Effector memory CD4-positive, alpha-beta T cell (primary cell): ENCODE measurements at regions not wholly inside any gene's neighbourhood (a gene's known extent, or its start where the extent isn't known, plus 50 kb on each side); places are given as distances from the start of the nearest gene placed in this dataset.

Source experiments
- DNase-seq, 3 donors: peaks; one replicate each; pipeline ENCODE4 v3.0.0-alpha.2; 2020
- H3K27ac ChIP-seq: 2 replicates; pipeline ENCODE4 v1.7.0; 2013; ENCODE audit warnings: mild to moderate bottlenecking, low read length, moderate library complexity; ENCODE audit not compliant: insufficient read depth, poor library complexity, severe bottlenecking
- H3K27me3 ChIP-seq: replicated peaks from 2 replicates; pipeline ENCODE4 v1.7.0; 2013; ENCODE audit warnings: mild to moderate bottlenecking, low read length; ENCODE audit not compliant: insufficient read depth, control insufficient read depth, poor library complexity, severe bottlenecking
- H3K36me3 ChIP-seq: 2 replicates; pipeline ENCODE4 v1.7.0; 2013; ENCODE audit warnings: mild to moderate bottlenecking, low read length, moderate library complexity; ENCODE audit not compliant: control insufficient read depth, insufficient read depth
- H3K4me1 ChIP-seq: 2 replicates; pipeline ENCODE4 v1.7.0; 2013; ENCODE audit warnings: low read length, mild to moderate bottlenecking; ENCODE audit not compliant: control insufficient read depth, insufficient read depth, poor library complexity, severe bottlenecking
- H3K4me3 ChIP-seq: 2 replicates; pipeline ENCODE4 v1.7.0; 2013; ENCODE audit warnings: low read length, low read depth, mild to moderate bottlenecking; ENCODE audit not compliant: insufficient read depth, poor library complexity, severe bottlenecking
- H3K9me3 ChIP-seq: 2 replicates; pipeline ENCODE4 v1.7.0; 2013; ENCODE audit warnings: mild to moderate bottlenecking, low read length, moderate library complexity; ENCODE audit not compliant: control insufficient read depth

DNA sequence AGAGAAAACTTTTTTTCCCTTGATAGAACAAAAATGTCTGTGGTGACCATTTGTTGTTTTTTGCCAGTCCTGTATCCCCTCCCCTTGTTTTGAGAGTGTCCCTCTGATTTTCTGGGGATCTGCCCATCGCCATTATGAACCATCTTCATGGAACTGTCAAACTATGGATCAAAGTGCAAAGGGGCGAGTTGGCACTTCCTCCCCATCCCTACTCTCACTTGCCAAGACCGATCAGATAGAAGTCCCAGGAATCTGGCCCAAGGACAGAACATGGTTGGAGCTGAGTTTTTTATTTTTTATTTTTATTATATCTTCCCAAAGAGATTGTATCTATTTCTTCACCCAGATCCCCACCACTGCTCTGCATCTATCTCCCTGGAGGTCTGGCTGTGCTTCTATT, 221.4 kb downstream of the IKZF2 start:
- DNase-seq: no peak
- Histone ChIP-seq H3K27ac (no peak overlapping the region), H3K9me3 (no peaks in the 10 kb centered on the region), H3K4me1 (no peaks in the 10 kb centered on the region), H3K4me3 (no peak overlapping the region), H3K27me3 (no peaks in the 10 kb centered on the region), H3K36me3 (no peaks in the 10 kb centered on the region)

DNA sequence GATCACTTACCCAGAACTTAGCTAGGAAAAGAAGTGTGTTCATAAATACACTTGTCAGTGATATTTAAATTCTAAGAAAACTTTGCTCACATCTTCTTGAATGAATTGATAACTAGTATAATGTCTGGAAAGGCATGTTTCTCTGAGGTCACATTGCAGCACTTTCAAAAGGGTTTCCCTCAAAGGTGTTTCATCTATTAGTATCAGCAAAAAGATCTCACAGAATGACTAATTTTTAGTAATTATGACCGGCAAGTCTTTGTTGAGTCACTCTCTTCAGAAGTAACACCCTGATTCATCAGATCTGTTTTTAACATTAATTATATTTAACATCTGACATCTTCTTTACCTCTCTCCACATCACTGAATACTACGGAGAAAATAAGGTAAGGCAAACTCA, 222.3 kb downstream of the IKZF2 start:
- no peaks in the 10 kb centered on the region for H3K27me3 ChIP-seq
- H3K9me3 ChIP-seq: no peaks in the 10 kb centered on the region
- no peaks in the 10 kb centered on the region for H3K36me3 ChIP-seq
- no peak for DNase-seq
- H3K4me1 ChIP-seq: no peaks in the 10 kb centered on the region
- H3K4me3 ChIP-seq: no peak overlapping the region
- no peak overlapping the region for H3K27ac ChIP-seq

DNA sequence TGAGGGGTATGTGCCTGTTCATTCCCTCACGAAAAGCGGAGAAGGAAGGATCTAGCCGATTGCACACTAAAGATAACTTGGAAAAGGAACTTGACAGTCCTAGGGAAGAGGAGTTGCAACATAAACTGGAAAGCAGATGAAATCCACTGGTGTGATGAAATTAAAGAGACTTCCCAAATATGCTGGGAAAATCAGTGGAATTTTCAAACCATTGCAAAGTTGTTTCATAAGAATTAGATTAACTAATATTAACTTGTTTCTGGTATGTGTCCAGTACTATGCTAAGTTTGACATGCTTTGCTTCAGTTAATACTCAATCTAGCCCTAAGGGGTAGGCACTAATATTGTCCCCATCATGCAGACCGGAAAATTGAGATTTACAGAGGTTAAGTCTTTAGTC, 222.7 kb downstream of the IKZF2 start:
- no peaks in the 10 kb centered on the region for H3K4me1 ChIP-seq
- DNase-seq: no peak
- H3K27me3 ChIP-seq: no peaks in the 10 kb centered on the region
- H3K27ac ChIP-seq: no peak overlapping the region
- no peaks in the 10 kb centered on the region for H3K9me3 ChIP-seq
- no peaks in the 10 kb centered on the region for H3K36me3 ChIP-seq
- H3K4me3 ChIP-seq: no peak overlapping the region

DNA sequence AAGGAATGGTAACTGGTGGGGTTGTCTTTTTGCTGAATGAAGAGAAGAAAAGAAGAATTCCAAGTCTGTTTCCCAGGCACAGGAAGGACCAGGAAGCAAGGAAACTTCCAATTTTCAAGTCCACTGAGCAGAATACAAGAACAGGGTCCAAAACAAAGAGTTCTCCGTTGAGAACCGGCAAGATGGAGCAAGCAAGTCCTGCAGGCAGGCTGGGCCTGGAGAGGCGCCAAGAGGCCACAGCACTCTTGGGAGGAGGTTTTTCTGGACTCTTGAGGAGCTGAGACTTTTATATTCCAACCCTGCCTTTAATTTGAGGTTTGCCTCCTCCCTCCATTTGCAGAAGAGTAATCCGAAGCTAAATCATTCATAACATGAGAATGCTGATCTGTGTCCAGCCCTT, 224.5 kb downstream of the IKZF2 start:
- H3K36me3 ChIP-seq: no peaks in the 10 kb centered on the region
- no peaks in the 10 kb centered on the region for H3K9me3 ChIP-seq
- no peak overlapping the region for H3K27ac ChIP-seq
- H3K27me3 ChIP-seq: no peaks in the 10 kb centered on the region
- no peak for DNase-seq
- no peaks in the 10 kb centered on the region for H3K4me1 ChIP-seq
- H3K4me3 ChIP-seq: no peak overlapping the region

DNA sequence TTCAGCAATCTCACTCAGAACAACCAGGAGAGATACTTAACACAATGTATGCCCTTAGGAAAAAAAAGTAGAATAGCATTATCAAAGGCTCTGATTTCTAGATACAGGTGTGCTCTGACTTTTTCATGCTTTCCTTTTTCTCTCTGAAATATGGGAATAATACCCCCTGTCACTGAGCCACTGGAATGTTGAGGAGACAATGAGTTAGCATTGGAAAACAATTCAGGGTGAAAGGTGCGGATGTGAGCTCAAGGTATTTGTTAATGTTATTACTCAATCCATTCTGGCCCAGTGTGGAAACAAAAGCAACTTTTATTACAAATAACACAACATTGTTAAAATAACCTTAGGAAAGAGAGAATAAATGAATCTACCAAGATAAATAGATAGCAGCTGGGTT, 228.0 kb downstream of the IKZF2 start:
- H3K27me3 ChIP-seq: no peaks in the 10 kb centered on the region
- H3K36me3 ChIP-seq: no peaks in the 10 kb centered on the region
- DNase-seq: no peak
- no peaks in the 10 kb centered on the region for H3K9me3 ChIP-seq
- no peaks in the 10 kb centered on the region for H3K4me1 ChIP-seq
- H3K4me3 ChIP-seq: no peak overlapping the region
- no peak overlapping the region for H3K27ac ChIP-seq

DNA sequence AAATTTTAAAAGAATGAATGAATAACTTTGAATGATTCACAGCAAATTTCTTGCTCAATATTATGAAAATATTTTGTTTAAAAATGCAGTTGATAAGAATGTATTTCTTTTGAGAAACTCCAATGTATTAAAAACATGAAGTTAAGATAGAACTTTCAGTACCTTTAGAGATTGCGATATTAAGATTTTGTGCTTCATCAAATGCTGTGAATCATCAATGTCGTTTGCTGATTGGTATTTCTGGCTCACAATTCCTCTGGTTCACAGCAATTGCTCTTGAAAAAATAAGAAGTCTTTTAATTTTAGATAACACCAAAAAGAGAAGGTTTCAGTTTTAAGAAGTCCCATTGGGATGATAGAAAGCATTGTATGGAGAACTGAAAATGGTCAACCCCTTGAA, 228.7 kb downstream of the IKZF2 start:
- Histone ChIP-seq H3K27ac (no peak overlapping the region), H3K4me3 (no peak overlapping the region), H3K36me3 (no peaks in the 10 kb centered on the region), H3K9me3 (no peaks in the 10 kb centered on the region), H3K27me3 (no peaks in the 10 kb centered on the region), H3K4me1 (no peaks in the 10 kb centered on the region)
- no peak for DNase-seq

DNA sequence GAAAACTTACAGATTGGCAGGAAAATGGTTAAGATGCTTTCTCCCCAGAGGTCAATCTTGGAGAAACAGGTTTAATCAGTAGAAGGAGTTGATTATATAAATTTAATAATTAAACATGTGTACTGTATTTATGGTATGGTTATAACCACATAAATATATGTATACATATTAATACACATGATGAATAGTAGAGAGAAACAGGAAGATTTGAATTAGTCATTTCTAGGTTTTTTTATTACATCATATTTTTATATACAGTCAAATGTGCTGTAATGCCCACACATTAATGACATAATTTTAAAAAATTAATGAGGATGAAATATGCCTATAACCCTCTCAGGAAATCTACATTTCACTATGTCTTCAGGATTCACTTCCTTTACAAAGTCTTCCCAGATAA, 229.7 kb downstream of the IKZF2 start:
- no peaks in the 10 kb centered on the region for H3K9me3 ChIP-seq
- no peak overlapping the region for H3K4me3 ChIP-seq
- no peak for DNase-seq
- H3K36me3 ChIP-seq: no peaks in the 10 kb centered on the region
- H3K4me1 ChIP-seq: no peaks in the 10 kb centered on the region
- no peaks in the 10 kb centered on the region for H3K27me3 ChIP-seq
- no peak overlapping the region for H3K27ac ChIP-seq

DNA sequence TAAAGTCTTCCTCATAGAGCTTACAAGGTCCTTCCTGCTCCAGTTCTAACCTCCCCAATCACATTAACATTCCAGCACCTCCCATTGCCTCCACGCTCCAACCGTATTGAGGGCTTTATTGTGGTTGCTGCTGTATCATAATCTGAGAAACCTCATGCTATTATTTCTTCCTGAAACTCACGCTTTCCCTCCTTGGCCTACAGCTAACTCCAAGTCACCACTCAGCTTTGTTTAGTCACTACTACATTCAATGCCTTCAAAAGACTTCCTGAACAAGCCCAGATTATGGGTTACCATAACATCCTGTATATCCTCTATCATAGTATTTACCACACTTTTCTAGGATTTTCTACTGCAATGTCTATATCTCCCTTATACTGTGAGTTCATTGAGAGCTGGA, 230.4 kb downstream of the IKZF2 start:
- no peaks in the 10 kb centered on the region for H3K36me3 ChIP-seq
- no peak overlapping the region for H3K4me3 ChIP-seq
- no peaks in the 10 kb centered on the region for H3K4me1 ChIP-seq
- DNase-seq: no peak
- H3K9me3 ChIP-seq: no peaks in the 10 kb centered on the region
- H3K27me3 ChIP-seq: no peaks in the 10 kb centered on the region
- H3K27ac ChIP-seq: no peak overlapping the region

DNA sequence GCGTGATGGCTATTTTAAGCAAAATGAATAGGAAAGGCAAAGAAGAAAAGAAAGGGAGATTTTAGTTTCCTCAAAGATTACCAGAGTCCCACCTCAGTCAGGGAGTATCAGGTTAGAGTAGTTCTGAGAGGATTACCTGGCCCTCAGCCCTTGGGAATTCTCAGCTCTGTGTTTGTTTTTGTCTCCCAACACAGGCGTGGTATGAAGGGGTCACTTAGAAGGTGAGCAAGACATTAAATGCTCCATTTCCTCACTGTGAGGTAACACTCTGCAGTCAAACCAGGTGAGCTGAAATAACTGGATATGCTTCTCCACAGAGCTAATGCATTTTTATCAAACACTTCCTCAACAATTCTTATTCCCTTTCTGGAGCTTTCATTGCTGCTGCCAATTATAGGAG, 232.2 kb downstream of the IKZF2 start:
- no peaks in the 10 kb centered on the region for H3K27me3 ChIP-seq
- no peak for DNase-seq
- no peaks in the 10 kb centered on the region for H3K36me3 ChIP-seq
- H3K9me3 ChIP-seq: no peaks in the 10 kb centered on the region
- no peaks in the 10 kb centered on the region for H3K4me1 ChIP-seq
- H3K27ac ChIP-seq: no peak overlapping the region
- H3K4me3 ChIP-seq: no peak overlapping the region

DNA sequence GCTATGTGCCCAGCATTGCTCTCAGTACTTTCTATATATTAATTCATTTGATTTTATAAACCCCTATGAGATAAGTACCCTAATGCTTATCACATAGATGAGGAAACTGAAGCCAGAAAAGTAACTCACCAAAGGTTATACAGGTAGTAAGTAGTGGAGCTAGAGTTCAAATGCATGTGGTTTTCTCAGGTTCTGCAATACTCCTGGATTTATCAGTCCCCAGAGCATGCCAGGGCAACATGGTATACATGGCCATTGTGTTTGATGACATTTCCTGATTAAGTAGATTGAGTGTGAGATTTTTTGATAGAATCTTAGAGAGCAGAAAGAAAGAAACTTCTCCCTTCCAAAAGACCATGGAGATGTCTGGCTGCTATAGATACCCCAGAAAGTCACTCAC, 233.1 kb downstream of the IKZF2 start:
- Histone ChIP-seq H3K27me3 (no peaks in the 10 kb centered on the region), H3K36me3 (no peaks in the 10 kb centered on the region), H3K9me3 (no peaks in the 10 kb centered on the region), H3K4me3 (no peak overlapping the region), H3K27ac (no peak overlapping the region), H3K4me1 (no peaks in the 10 kb centered on the region)
- no peak for DNase-seq
